HG03196 (cell line): ENCODE measurements at regions not wholly inside any gene's neighbourhood (a gene's known extent, or its start where the extent isn't known, plus 50 kb on each side); places are given as distances from the start of the nearest gene placed in this dataset.

Experiments
- ATAC-seq: cut with Tn5 transposase; IDR thresholded peaks from one replicate; pipeline ENCODE4 v1.9.1; 2021; ENCODE audit not compliant: unreplicated experiment

DNA sequence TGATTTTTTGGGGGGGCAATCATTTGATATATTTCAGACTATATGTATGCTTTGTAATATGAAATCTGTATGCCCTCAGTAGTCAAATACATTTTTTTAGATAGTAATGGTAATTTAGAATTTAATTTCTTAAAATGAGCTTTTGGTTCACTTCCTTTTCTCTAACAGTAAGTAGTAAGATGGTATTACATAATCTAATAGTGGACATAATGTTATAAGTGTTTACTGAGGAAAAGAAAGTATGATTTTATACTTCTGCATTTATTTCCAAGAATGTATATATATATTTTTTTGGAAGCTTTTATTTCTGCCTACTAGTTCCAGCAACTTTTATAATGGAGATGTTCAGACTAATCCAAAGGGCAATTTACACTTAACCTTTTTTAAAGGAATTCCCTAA is 1450.7 kb upstream of the TENM3 start:
- no peak for ATAC-seq

DNA sequence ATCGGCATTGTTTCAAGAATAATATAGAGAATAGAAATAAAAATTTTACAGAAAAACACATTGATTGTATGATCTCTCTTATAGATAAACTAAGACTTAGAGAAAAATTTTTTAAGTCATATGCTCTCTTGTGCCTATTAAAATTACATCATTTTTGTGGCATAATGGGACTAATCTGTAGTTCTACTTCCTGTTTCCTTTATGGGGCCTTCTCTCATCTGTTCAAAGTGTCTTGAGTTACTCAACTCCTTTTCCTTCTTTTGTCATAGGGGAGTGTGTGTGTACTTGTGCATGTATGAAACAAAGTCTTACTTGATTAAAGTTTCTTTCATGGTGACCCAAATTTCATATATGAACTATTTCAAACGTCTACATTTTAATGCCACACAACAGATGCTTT is 1448.9 kb upstream of the TENM3 start:
- no peak for ATAC-seq

DNA sequence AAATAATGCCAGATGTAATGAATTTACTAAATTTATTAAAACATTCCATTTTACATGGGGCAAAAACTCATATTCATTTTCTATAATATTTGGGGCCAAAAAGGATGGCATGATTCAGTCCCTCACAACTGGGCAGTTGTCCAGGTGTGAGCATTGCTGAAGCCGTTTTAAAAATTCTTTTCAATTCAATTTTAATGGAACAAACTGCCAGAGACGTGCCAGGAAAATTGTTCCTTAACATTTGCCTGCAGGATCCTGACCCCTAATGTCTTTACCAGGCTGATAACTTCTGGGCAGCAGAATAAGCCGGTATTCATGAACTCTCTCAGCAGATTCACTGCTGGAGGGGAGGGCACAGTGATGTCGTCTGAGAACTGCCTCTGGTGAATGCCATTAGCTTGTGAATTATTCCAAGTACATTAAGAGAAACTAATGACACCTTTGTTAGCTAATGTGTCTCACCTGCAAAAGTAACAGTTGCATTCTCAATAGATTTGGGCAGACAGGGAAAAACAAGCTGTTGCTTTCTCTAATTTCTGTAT is 1445.1 kb upstream of the TENM3 start:
- no peak for ATAC-seq

DNA sequence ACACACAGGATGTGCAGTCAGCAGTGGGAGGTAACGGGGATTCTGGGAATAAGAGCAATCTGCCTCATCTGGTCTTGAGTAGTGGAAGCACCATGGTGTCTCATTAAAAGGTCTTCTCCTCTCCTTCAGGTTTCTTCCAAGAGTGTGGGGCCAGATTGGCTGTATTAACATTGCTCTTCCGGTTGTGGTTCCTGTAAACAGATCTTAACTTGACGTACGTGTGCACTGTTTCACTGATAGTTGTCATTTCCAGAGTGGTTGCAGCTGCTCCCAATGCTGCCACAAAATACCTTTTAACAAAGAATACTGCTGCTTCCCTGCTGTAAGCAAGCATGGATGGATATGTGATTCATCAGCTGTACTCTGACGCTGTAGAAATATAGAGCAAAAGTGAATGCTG is 1443.4 kb upstream of the TENM3 start:
- ATAC-seq = no peak

DNA sequence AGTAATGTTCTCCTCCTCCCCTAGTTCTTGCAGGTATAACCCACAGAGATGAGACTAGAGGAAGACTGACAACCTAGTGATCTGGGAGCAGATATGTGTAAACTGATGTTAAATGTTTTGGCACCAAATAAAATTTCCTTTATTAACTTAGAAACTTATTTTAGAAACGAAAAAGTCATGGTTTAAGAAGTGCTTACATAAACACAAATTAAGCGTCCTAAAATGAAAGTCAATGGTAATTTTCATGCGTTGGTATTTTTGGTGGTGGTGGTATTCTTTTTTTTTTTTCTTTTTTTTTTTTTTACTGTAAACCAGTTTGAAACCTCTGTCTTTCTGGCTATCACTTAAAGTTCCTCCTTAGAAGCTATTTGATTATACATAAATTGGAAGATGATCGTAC is 1438.1 kb upstream of the TENM3 start:
- ATAC-seq = no peak

DNA sequence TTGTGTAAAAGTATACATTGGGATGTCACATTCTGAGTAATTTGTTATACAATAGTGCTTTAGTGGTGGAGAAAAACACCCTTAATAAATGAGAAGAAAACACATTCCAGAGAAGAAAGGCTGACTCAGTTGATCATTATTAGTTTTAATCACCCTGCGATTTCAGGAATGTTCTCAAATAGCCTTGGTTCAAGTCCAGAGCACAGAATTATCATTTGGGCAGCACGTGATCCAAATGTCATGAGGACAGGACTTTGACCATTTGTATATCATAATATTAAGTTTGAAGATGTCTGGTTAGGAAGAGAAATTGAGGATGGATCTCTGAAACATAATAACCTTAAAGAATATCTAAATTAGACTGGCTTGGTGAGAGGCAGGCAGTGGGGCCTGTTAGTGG is 1434.3 kb upstream of the TENM3 start:
- no peak for ATAC-seq

DNA sequence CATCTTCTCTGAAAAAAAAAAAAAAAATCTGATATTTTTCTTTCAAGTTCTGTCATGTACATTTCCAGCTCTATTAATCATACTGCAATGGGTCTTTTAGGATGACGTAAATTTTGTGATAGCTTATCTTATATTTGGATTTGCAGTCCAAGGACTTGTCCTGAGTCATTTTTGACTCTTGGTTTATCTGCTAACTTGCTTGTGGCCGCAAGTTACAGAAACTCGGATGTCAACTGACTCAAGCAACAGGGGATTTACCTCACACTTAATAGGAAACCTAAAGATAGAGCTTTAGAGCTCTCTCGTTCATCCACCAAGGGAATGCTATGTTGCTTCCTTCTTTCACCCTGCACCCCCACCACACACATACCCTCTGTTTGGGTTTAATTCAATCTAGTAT is 1433.8 kb upstream of the TENM3 start:
- no peak for ATAC-seq

DNA sequence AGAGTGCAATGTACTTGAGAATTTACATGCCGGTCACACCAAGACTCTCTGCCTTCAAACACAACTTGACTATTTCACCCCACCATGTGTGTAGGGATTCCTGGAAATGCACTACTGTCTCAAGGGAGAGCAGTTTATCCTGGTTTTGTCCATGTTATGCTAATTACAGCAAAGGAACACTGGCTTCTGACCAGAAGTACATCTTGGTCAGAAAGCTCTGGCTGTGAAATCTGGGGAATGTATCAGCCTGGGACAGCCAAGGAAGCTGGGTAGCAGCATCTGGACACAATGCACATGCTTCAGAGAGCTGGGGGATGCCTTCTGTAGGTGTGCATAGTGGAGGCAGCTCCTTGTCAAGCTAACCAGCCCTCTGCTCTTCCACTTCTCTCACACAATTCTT is 1432.6 kb upstream of the TENM3 start:
- ATAC-seq = no peak

DNA sequence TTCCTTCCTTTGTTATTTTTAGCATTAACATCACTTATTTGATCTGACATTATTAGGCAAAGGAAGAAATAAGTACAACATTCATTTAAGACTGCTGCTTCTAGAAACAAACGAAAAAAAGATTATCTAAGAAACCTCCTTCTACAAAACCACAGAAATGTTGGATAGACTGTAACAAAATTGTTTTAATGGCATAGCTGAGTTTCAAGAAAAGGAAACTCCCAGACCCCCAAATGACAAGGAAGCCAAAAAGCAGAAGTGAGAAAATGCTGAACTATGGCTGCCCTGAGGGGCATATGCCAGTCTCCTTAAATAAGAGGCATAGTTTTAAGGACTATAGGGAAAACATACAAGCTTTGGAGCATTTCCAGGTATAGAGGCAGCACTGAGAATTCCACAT is 1431.6 kb upstream of the TENM3 start:
- ATAC-seq = no peak

DNA sequence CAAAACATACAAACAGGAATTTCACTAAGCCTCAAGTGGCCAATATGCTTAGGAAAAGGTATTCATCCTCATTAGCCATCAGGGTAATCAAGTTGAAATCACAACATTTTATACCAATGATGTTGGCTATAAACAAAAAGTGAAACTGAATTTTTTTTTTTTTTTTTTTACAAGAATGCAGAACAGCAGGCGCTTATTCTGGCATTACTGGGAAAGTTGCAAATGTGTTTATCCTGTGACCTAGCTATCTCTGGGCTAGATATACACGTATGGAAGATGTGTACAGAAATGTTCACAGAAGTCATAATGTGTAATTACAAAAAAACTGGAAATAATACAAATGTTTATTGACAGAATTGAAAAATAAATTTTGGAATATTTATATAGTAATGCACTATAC is 1430.4 kb upstream of the TENM3 start:
- ATAC-seq = no peak

DNA sequence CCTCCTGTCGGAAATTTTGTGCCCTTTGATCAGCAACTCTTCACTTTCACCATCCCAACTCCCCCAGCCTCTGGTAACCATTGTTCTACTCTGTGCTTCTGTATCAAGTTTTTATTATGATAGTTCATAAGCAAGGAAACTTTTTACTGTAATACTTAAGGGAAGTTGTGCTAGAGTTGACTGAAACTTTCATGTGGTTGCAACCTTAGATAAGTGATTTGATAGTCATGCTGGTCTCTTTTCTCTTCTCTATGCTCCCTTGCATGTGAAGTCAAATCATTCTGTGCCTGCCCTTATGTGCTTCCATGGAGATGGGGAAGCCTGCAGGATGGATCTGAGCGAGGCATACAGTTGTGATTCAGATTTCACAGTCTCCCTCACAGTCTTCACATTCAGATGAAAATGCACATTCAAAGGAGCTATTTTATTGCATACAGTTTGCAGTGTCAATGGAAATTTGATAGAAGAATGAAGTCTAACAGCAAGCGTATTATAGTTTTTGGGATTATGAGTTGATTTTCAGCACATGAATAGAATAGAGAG is 1428.3 kb upstream of the TENM3 start:
- no peak for ATAC-seq

DNA sequence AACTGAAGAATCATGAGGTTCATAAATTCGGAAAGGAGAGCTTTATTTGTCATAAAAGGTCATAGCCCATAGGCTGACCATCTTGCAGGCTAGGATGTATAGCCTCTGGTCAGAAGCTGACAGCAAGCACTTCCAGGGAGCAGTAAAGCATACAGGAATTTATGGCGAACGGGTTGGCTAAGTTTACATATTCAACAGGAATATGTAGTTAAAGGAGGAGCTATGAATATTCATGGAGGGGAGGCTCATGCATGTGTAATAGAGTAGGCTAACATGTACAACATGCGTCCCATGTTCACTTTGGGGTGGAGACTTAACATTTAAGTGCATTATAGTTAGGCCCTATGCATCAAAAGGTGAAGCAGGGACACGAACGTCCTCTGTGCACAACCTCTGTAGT is 1425.7 kb upstream of the TENM3 start:
- no peak for ATAC-seq

DNA sequence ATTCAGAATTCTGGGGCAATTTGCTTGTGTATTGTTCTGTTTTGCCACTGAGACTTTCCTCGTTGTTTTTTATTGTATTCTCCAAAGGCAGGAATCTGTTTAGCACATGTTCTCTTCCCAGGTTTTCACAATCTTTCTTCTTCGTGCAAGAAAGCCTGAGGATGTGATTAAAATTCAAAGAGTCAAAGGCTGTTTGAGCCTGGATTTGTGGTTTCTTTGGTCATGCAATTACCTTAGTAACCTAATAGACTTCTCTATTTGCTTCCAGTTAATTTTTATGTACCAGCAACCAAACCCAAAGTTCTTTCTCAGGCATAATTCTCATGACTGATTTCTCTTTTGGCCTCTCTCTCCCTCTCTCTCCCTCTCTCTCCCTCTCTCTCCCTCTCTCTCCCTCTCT is 1420.1 kb upstream of the TENM3 start:
- ATAC-seq = no peak

DNA sequence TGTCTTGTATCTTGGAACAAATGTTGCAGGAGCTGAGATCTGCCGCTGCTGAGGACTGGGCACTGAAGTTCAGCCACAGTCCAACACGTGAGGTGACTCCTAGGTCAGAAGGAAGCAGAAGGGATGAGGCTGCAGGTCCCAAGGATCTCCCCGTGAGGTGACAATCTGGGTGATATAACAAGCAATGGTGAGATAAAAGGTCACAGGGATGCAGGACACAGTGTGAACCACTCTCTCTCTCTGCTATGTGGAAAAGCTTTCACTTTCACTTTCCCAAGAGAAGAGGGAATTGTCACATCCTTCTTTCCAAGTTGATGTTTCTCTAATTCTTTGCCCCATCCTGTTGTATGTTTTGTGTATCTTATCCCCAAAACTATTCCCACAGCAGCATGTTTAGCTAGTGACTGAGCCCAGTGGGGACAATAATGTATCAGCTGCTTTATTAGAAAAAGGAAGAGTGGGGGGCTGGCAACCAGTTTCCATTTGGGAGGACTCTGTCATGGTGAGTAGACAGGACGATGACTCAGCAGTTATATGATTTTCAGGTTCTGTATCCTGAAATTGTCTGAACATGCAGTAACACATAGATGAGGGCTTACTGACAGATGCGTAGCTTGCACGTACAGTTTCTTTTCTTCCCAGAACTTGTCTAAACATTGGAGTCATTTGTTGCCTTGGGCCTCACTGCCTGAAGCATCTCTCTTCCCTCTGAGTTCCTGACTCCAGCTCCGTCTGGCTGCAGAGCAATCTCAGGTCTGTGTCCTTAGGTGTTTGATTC is 1415.8 kb upstream of the TENM3 start:
- ATAC-seq = no peak

DNA sequence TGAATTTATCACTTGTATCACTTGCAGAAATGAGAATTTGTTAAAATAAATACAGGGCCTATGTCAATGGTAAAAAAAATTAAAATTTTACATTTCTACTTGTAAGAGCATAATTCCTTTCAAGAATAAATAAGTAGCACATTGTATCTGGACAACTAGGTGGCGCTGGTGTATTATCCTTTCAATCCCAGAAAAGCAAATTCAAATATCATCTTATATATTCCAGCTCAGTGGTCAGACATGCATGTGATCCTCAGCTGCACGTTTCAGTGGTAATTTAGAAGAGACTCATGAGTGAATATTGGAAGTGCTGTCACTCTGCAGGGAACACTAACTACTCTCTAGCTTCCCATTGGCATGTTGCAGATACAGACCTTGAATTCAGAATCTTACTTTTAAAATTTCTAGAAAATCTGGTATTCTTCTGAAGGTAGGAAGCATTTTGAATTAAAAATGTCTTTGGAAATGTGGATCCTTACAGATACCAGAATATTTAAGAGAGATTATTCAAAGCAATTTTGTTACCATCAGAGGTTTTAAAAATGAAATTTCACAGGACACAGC is 1414.7 kb upstream of the TENM3 start:
- no peak for ATAC-seq

DNA sequence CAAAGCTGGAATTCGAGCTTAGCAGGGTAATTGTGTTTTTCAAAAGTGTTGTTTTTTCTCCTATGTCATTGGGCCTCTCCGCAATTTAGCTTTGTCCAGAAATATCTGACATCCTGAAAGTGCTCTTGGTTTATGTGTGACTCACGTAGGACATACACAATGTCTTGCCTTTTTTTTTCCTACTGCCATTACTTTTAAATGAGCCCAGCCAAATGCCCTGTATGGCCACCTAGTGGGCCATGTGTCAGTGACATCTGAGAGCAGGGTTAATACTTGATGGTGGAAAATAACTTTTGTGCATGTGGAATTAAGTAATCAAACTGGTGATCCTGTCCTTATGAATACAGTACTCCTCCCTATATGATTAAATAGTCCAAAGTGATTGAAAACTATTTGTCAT is 1411.1 kb upstream of the TENM3 start:
- ATAC-seq = no peak

DNA sequence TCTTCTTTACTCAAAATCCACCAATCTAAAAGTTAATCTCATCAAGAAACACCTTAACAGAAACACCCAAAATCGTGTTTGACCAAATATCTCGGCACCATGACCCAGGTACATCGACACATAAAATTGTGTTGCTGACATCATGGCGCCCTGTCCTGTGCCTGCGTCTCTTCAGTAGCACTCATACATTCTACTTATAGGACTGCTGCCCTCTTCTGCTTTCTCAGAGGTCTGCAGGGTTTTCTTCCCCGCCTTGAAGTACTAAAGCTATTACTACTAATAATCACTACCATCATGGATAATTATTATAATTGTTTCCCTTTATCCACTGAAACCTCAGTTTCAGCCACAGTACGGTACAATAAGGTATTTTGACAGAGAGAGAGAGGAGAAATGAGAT is 1403.1 kb upstream of the TENM3 start:
- no peak for ATAC-seq

DNA sequence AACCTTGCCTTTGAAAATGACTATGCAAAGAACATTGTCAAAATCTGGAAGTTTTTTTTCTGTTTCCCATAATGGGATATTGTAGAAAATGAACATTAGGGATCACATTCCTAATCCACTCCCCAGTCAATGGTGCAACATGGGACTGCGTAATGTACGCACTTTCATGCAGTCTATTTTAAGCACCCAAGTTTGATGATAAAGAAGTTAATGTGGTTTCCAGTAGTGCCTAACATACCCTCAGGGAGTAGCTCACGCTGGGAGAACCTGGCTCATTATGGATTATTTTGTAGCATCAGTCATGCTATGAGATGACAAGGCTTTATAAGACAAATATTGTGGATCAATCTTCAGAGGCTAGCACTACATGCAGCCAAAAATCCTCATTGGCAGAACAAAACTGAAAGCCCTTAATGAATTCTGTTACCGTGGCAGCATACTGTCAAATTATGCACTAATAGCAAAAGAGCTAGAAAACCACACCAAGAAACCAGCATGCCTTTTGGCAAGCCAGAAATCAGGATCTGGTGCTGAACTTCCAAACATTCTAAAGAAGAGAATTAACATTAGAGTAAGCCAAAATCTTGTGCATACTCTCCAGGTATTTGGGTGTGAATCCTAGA is 1392.8 kb upstream of the TENM3 start:
- ATAC-seq = no peak

DNA sequence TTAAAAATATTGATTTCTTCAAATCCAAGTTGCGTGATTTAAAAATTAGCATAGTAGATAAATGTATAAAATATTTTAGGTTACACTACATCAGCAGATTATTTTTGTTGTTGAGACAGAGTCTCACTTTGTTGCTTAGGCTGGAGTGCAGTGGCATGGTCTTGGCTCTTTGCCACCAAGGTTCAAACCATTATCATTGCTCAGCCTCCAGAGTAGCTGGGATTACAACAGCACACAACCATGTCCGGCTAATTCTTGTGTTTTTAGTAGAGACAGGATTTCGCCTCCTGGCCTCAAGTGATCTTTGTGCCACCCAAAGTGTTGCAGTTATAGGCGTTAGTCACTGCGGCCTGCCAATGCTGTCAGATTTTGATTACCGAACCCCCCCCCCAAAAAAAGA is 1390.5 kb upstream of the TENM3 start:
- no peak for ATAC-seq

DNA sequence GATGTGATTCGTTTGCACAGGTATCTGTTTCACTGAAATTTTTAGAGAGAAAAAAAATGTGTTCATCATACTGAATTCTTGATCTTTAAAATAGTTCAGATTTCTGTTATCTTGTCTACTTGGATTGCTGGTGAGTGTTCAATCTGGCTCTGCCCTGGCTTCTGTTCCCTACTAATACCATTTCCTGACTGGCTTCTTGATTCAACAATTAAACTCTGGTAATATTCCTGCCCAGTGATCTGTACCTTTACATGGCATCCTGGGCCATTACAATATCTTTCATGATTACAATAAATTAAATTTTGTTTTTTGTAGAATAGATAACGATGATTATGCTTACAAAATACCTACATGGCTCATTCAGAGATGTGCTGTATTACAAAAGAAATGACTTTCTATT is 1388.0 kb upstream of the TENM3 start:
- ATAC-seq = no peak

DNA sequence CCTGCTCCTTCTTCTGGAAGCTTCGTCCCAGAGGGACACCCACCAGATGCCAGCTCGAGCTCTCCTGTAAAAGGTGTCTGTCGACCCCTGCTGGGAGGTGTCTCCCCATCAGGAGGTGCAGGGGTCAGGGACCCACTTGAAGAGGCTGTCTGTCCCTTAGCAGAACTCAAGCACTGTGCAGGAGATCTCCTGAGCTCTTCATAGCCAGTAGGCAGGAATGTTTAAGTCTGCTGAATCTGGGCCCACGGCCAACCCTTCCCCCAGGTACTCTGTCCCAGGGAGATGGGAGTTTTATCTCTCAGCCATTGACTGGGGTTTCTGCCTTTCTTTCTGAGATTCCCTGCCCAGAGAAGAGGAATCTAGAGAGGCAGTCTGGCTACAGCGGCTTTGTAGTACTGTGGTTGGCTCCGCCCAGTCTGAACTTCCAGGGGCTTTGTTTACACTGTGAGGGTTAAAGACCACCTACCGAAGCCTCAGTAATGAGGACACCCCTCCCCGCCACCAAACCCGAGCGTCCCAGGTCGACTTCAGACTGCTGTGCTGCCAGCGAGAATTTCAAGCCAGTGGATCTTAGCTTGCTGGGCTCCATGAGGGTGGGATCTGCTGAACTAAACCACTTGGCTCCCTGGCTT is 1383.0 kb upstream of the TENM3 start:
- ATAC-seq = no peak

DNA sequence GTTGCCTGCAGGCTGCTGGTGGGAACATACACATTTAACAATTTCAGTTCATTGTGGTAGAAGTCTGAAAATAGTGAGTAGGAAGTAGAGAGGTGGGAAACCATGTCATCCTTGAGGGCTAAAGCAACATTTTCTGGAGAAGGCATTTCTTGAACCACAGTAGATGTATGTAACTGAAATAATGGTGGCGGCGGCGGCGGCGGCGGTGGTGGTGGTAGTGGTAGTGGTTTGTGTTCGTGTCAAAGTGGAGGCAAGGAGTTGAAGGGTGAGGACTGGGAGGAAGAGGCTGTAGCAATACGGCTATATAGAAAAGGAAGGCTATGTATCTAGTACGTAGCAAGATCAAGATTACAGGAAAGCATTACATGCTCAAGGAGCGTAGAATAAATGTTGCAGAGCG is 1381.6 kb upstream of the TENM3 start:
- no peak for ATAC-seq
